ENCODE measurements at regions not wholly inside any gene's neighbourhood (a gene's known extent, or its start where the extent isn't known, plus 50 kb on each side); places are given as distances from the start of the nearest gene placed in this dataset.
A peak's percentile ranks its signal among the peaks of the same experiment; 100 is the strongest.

DNA sequence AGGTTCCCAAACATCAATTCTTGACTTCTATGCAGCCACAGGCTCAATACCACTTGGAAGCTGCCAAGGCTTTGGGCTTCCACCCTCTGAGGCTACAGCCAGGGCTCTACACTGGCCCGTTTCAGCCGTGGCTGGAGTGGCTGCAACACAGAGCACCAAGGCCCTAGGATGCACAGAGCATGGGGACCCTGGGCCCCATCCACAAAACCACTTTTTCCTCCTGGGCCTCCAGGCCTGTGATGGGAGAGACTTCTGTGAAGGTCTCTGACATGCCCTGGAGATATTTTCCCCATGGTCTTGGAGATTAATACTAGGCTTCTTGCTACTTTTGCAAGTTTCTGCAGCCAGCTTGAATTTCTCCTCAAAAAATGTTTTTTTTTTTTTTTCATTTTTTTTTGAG lies 655.4 kb upstream of the ZP4 start:
- intact Hi-C loops (cut with DNase I) = no loop called here
- DNase-seq (no peak), ATAC-seq (no peak)

DNA sequence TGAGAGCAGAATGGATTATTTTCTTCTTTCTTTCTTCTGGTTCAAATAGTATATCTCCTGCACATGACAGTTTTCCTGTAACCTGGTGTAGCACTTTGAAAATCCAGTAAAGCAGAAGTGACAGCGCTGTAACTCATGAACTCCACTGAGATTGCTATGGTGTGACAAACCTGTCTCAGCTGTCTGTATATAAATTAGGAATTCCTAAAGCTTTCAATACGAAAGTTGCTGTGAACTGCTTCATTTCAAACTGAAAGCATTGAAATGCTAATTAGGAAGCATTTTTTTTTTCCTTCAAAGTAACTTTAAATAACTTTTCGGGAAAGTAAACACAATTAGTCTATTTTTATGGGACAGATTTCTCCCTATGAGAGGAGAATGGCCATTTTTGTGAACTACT lies 646.9 kb upstream of the ZP4 start:
- no peak for DNase-seq
- intact Hi-C loops (cut with DNase I) = no loop called here
- no peak for ATAC-seq

GRCh38 chr1:238530209-238530851 lies 639.6 kb upstream of the ZP4 start:
- ATAC-seq (no peak), DNase-seq (no peak)
- intact Hi-C loops (cut with DNase I) = no loop called here

DNA sequence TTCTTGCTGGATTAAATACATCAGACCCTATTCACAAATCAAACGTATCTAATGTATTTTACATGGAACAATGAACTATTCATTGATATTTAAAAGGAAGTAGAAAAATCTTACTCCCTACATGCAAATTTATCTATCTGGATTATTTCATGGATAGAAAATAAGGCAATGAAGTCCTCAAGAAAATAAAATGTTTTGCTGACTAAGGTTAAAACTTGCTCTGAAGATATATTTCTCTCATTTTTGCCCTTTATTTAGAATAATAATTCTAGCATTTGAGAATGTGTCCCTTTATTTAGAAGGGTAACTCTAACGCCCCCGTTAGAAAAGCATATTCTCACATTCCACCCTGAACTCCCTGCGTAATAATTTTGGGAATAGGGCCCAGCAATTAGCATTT lies 627.0 kb upstream of the ZP4 start:
- DNase-seq = no peak
- intact Hi-C loops (cut with DNase I) = no loop called here
- no peak for ATAC-seq

DNA sequence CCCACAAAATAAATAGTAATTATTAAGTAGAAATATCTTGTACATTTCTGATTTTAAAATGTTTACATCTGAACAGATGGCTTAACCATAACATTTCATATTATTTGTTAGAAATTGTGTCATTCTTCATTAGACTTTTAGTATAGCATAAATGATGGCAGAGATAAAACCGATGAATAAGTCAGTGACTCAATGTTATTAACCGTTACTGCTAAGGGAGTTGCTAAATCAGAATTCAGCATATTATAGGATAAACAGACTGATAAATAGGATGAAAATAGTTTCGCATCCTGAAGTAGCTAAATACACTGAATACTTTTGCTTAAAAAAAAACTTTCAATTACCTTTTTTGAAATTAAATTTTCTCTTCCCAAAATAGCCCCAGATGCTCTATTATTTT lies 610.6 kb upstream of the ZP4 start:
- ATAC-seq (no peak), DNase-seq (no peak)
- intact Hi-C loops (cut with DNase I) = no loop called here

- intact Hi-C loops (cut with DNase I) = no loop called here
- DNase-seq (no peak), ATAC-seq (no peak)
Measured at GRCh38 chr1:238499021-238499420, 608.3 kb upstream of the ZP4 start.

GRCh38 chr1:238492271-238492670 lies 601.5 kb upstream of the ZP4 start:
- no peak for DNase-seq
- intact Hi-C loops (cut with DNase I) = no loop called here
- ATAC-seq = no peak

- no peak for DNase-seq
Measured at GRCh38 chr1:238491265-238491664, 600.5 kb upstream of the ZP4 start.

DNA sequence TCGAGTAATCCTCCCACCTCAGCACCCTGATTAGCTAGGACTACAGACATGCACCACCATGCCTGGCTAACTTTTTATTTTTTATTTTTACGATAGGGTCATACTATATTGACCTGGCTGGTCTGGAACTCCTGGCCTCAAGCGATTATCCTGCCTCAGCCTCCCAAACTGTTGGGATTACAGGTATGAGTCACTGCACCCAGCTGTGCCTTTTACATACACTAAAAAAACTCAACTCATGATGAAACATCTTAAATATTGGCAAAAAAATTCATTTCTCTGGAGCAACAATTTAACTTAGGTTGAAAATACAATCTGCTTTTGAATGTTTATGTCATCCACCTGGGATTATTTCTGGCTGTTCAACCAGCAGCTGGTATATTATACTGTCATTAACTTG lies 598.3 kb upstream of the ZP4 start:
- ATAC-seq (no peak), DNase-seq (no peak)
- intact Hi-C loops (cut with DNase I) = no loop called here

More at GRCh38 chr1:238491265-238491664, 600.5 kb upstream of the ZP4 start:
- intact Hi-C loops (cut with DNase I) = no loop called here
- ATAC-seq = no peak

DNA sequence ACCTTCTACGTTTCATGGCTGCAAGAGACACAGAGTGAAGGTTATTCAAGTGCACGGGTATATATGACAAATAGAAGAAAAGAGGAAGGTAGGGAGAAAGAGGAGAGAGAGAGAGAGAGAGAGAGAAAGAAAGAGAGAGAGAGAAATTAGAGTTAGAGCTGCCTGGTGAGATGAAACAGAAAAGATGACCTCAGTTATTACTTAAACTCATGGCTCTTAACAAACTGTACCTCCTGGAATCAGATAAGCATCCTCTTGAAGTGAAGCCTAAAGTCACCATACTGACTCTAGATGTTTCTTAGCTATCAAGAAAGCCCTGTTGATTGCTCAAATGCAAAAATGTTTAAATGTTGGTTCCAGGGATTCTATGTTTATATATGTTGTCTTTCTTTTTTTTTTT lies 597.7 kb upstream of the ZP4 start:
- intact Hi-C loops (cut with DNase I) = no loop called here

DNA sequence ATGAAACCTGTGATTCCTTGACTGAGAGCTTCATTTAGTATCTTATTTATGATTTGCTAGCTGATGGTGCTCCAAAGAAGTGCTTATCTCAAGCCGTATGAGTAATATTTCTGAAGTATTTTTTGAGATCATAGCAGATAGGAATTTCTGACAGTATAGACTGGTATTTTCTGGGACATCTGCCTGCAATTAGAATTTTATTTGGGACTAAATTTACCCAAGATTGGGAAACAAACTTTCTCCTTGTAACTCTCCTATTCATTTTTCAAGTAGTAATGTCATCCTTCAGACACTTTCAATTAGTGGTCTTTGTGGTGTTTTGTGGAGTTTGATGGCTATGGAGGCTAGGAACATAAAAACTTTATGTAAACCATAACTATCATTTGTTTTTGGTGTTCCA lies 597.2 kb upstream of the ZP4 start:
- no peak for ATAC-seq
- intact Hi-C loops (cut with DNase I) = no loop called here

More for the DNA sequence above, 597.7 kb upstream of the ZP4 start:
- no peak for ATAC-seq
- DNase-seq = no peak

DNA sequence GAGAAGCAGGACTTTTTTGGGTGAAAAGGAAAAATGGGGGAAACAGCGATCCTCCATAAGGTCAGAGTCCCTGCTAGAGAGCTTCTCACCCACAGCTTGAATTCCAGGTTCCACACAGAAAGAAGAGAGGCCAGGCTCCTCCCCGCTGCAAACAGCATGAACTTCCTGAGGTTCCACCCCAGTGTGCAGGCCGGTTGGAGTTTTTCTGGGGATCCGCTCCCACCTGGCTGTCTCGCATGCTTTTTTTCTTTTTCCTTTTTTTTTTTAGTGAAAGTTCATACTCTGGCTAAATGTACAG lies 595.1 kb upstream of the ZP4 start:
- DNase-seq (no peak), ATAC-seq (peak in 1 of 2 donors; percentile 82)
- intact Hi-C loops (cut with DNase I) = no loop called here

More for the DNA sequence above, 597.2 kb upstream of the ZP4 start:
- DNase-seq = no peak

DNA sequence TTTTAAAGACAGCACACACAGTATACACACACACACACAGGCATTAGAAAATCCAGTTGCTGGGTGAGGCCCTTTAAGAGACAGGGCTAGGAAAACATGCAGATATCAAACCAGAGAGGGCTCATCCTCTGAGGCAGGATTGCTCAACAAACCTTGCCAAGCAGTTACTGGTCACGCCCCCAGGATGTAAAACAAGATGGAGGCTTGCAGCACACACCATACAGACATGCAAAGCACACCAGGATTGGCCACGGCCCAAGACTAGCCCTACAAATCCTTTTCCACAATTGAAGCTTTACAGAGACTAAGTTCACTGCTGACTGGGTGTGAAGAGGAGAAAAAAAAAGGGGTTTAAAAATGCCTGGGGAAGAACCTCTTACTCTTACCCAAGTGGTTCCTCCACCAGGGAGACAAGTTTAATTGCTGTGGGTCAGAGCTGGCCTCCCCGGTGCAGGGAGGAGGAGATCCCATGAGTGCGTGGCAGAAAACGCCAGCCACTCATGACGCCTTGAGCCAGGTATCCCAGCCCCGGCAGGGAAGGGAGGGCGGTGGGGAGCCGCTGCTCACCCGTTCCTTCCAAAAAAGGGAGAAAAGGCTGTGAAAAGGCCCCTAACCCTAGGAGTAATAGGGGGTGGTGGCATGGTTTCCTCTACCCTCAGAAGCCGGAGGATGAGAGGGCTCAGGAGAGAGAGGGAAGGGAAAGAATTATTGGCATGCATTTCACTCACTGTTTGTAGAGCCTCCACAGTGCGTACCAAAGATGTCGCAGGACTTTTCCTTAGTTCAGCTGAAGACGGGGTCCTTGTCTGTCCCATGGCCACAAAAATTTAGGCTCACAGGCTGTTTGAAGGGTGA lies 594.6 kb upstream of the ZP4 start:
- DNase-seq (no peak), ATAC-seq (peak in 1 of 2 donors; percentile 92)
- intact Hi-C loops (cut with DNase I) = no loop called here

DNA sequence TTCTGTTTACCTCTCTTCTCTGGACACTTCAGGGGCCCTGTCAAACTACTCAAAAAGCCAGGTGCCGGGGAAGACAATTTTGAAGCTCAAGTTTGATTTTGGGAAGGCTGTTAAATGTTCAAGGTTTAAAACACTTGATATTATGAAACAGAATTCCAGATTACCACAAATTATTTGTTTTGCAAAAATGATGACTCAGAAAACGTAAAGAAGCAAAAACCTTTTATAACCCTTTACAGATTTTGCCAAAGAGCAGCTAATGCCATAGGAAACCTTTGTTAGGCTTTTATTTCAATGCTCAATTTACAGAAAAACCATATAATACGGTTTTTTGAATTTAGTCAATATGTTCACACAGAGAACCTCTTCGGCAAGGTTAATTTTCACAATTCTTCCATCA lies 593.4 kb upstream of the ZP4 start:
- intact Hi-C loops (cut with DNase I) = no loop called here
- DNase-seq = no peak
- ATAC-seq = no peak

DNA sequence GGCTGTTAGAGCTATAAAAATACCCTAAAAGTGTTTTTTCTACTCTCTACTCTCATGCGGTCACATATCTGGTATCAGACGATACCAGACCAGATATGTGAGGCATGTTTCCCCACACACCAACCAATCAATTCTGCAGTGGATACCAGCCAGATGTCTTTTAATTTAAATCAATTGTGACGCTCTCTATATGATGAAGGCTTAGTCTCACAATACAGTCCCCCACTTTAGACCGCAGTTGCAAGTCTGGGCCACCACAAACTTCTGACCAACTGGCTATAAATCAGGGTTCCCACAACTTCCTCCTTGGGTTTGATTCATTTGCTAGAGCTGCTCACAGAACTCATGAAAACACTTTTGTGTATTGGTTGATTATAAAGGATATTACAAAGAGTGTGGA lies 586.1 kb upstream of the ZP4 start:
- DNase-seq = no peak
- ATAC-seq = no peak
- intact Hi-C loops (cut with DNase I) = no loop called here

DNA sequence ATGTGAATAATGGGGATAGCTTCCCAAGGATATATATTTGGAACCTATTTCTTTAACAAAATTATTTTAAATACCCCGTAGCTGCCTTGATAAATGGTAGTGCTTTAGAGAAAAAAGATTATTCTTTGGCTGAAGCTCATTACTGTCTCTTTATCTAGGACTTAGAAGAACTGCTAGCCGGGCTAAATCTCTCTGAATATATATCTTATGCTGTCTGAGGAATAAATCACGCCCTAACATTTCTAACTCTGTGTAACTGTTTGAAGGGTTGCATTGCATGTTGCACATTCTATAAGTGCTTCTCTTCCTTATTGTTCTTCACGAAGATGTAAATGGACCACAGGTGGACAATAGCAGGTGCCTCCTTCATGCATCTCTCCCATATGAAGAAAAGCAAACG lies 585.0 kb upstream of the ZP4 start:
- ATAC-seq (no peak), DNase-seq (no peak)
- intact Hi-C loops (cut with DNase I) = no loop called here

DNA sequence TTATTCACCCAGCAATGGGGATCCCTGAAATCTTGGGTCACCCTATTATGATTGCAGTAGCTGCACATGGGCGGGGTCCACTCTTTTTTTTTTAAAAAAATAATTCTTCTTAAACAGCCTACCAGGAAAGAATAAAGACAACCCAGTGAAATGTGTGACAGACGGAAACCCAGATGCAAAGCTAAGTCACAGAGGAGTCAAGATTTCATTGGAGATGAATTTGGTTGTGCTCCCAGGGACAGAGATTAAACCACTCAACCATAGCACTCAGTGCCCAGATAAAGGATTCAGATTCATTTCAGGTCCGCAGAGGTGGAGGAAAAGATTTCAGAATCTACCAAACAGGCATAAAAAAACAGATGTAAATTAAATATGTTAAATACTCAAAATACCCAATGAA lies 583.5 kb upstream of the ZP4 start:
- ATAC-seq (no peak), DNase-seq (no peak)

GRCh38 chr1:238469146-238469631 lies 578.5 kb upstream of the ZP4 start:
- ATAC-seq (no peak), DNase-seq (no peak)
- intact Hi-C loops (cut with DNase I) = no loop called here

More for the DNA sequence above, 583.5 kb upstream of the ZP4 start:
- intact Hi-C loops (cut with DNase I) = no loop called here

- DNase-seq = no peak
- ATAC-seq = no peak
- intact Hi-C loops (cut with DNase I) = no loop called here
Measured at GRCh38 chr1:238468068-238468467, 577.3 kb upstream of the ZP4 start.

DNA sequence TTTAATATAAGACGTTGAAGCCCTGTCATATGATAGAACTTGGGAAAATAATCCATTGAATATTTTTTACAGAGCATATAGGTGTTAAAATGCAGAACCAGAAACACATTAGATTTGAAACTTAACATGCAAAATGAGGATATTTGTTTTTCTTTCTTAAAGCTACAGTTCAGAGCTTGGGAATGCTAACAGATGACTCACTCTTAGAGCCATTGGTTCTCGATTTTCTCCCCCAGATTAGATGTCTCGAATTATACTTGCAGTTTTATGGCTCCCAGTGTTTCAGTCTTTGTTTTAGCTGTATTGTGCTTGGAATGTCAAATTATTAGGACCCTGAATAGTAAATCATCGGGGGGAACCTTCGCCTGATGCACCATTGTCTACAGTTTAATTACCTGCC lies 575.7 kb upstream of the ZP4 start:
- DNase-seq (no peak), ATAC-seq (no peak)
- intact Hi-C loops (cut with DNase I) = no loop called here

GRCh38 chr1:238465449-238465848 lies 574.7 kb upstream of the ZP4 start:
- ATAC-seq = no peak
- intact Hi-C loops (cut with DNase I) = no loop called here

More at GRCh38 chr1:238465449-238465848, 574.7 kb upstream of the ZP4 start:
- DNase-seq = no peak
